C4-2B (cell line): ENCODE measurements at regions not wholly inside any gene's neighbourhood (a gene's known extent, or its start where the extent isn't known, plus 50 kb on each side); places are given as distances from the start of the nearest gene placed in this dataset.

ENCODE experiments used
- ZFX ChIP-seq: fragments of 450-650 bp; IDR thresholded peaks from 2 replicates; pipeline ENCODE4 v1.6.1; 2017
- TF ChIP-seq, protein P1 (sequence below): fragments of 450-650 bp; conservative IDR thresholded peaks from 2 replicates; pipeline ENCODE4 v1.5.1; 2017; ENCODE audit warnings: mild to moderate bottlenecking

DNA sequence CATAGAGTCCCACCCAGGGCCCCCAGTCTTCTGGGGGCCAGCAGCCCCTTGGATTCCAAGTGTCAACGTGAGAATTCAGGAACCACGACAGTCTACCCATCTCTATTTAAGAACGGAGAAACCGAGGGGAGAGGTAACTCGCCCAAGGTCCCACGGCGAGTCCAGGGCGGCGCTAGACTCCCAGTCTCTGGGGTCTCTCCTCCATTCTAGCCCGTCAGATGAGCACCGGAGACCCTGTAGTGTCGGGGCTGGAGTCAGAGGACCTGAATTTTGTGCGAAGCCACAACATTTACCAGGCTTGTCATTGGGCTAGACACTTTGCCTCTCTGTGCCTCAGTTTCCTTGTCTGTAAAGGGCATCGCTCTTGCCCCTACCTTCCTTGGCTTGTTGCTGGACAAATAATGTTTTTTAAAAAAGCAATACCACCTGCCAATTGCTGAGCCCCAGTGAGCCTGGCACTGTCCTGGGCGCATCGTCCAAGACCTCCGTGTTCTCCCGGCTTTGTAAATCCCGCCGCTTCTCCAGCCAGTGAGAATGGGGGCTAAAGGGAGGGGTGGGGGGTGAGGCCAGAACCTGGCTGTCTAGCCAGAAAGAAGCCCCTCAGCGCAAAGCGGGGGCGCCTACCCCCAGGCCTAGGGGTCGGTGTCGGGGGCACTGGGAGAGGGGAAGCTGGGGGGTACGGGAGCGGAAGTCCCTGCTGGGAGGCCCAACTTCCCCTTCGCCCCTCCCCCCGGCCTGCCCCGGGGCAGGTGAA is 91.7 kb downstream of the NCR2 start:
- TF ChIP-seq, protein P1, sequence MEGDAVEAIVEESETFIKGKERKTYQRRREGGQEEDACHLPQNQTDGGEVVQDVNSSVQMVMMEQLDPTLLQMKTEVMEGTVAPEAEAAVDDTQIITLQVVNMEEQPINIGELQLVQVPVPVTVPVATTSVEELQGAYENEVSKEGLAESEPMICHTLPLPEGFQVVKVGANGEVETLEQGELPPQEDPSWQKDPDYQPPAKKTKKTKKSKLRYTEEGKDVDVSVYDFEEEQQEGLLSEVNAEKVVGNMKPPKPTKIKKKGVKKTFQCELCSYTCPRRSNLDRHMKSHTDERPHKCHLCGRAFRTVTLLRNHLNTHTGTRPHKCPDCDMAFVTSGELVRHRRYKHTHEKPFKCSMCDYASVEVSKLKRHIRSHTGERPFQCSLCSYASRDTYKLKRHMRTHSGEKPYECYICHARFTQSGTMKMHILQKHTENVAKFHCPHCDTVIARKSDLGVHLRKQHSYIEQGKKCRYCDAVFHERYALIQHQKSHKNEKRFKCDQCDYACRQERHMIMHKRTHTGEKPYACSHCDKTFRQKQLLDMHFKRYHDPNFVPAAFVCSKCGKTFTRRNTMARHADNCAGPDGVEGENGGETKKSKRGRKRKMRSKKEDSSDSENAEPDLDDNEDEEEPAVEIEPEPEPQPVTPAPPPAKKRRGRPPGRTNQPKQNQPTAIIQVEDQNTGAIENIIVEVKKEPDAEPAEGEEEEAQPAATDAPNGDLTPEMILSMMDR = no peak
- no peak for TF ChIP-seq ZFX
